Right lobe of liver (tissue), 4 donors: ENCODE measurements at regions not wholly inside any gene's neighbourhood (a gene's known extent, or its start where the extent isn't known, plus 50 kb on each side); places are given as distances from the start of the nearest gene placed in this dataset.

Experiments used
- POLR2A ChIP-seq: fragments of 450-650 bp; IDR thresholded peaks from one replicate; pipeline ENCODE4 v1.6.1; 2017; ENCODE audit warnings: antibody characterized with exemption, mild to moderate bottlenecking
- TF ChIP-seq, protein P1 (sequence below), 4 donors: fragments of 200-600 bp in 3 of 4; fragments of 450-650 bp in 1 of 4; IDR thresholded peaks; one replicate each; pipeline versions ENCODE4 v1.5.1 to v1.8.0; 2016 to 2022; ENCODE audit warnings: antibody characterized with exemption in 4 of 4, mild to moderate bottlenecking in 2 of 4
- donor health status: DM: no; HTN: no; CAD: no.
- donor health status: DM: no; HTN: no; CAD: no.
- donor health status: DM: no; HTN: yes; CAD: no.

DNA sequence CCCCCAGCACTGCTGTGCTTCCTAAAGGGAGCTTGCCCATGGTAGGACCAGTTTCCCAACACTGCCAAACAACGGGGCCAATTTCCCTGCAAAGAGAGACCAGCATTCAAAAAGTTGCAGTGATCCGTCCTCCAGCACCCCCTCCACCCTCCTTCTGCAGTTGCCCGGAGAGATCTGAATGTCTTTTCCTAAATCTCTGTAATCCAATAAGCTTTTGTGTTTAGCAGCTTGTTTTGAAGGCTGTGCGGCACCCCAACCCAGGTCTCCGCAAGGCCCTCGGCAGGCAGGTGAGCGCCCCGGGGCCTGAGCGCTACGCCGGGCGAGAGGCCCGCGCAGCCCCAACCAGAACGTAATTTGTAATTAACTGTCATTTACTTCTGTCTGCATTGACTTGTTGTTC lies 366.9 kb upstream of the IRX2 start:
- TF ChIP-seq, protein P1, sequence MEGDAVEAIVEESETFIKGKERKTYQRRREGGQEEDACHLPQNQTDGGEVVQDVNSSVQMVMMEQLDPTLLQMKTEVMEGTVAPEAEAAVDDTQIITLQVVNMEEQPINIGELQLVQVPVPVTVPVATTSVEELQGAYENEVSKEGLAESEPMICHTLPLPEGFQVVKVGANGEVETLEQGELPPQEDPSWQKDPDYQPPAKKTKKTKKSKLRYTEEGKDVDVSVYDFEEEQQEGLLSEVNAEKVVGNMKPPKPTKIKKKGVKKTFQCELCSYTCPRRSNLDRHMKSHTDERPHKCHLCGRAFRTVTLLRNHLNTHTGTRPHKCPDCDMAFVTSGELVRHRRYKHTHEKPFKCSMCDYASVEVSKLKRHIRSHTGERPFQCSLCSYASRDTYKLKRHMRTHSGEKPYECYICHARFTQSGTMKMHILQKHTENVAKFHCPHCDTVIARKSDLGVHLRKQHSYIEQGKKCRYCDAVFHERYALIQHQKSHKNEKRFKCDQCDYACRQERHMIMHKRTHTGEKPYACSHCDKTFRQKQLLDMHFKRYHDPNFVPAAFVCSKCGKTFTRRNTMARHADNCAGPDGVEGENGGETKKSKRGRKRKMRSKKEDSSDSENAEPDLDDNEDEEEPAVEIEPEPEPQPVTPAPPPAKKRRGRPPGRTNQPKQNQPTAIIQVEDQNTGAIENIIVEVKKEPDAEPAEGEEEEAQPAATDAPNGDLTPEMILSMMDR (IDR thresholded peaks at IDR 0.05): no peak
- TF ChIP-seq POLR2A: no peak
